GM12878 (cell line): ENCODE measurements at regions not wholly inside any gene's neighbourhood (a gene's known extent, or its start where the extent isn't known, plus 50 kb on each side); places are given as distances from the start of the nearest gene placed in this dataset.

Experiments used
- ATAC-seq: fragments of 200-7000 bp; cut with Tn5 transposase; 3 replicates; pipeline ENCODE4 v1.9.1; 2020; ENCODE audit warnings: mild to moderate bottlenecking, moderate library complexity
- BruUV-seq: library from RNA; stranded (reverse); fragments of 400-500 nt; replicated peaks from 2 replicates; lab custom pipeline; 2021; lab: Mats Ljungman, UMichigan
- CTCF ChIA-PET: fragments of 300-600 bp; sonication (Branson Sonifier 250); formaldehyde crosslinking; extraction: SDS; loops from one replicate; lab custom pipeline; 2021; ENCODE audit warnings: inconsistent platforms; lab: Yijun Ruan, JAX
- POLR2A ChIA-PET: fragments of 350-600 bp; formaldehyde crosslinking; extraction: SDS; loops from one replicate; lab custom pipeline; 2021; ENCODE audit warnings: inconsistent platforms; lab: Charles Lee
- RAD21 ChIA-PET: fragments of 300-600 bp; sonication (Branson Sonifier 250); formaldehyde crosslinking; loops from one replicate; lab custom pipeline; 2023; ENCODE audit warnings: antibody characterized with exemption; ENCODE audit not compliant: unreplicated experiment; lab: Charles Lee
- SMC1A ChIA-PET: fragments of 300-600 bp; sonication (Branson Sonifier 250); formaldehyde crosslinking; loops from one replicate; lab custom pipeline; 2023; ENCODE audit not compliant: unreplicated experiment, uncharacterized antibody; lab: Charles Lee
- DNase-seq: peaks from one replicate; pipeline ENCODE4 v3.0.0-alpha.2; 2011; ENCODE audit warnings: low read depth, low spot score
- FAIRE-seq: peaks from 3 replicates; lab custom pipeline; 2011; peaks lifted over from hg19 to GRCh38; lab: Jason Lieb, UNC
- H2AFZ ChIP-seq: 2 replicates; pipeline ENCODE4 v1.6.0; 2011; ENCODE audit warnings: low read depth, low read length, control low read depth; ENCODE audit not compliant: control insufficient read depth
- H3K27ac ChIP-seq: 2 replicates; pipeline ENCODE4 v1.5.1; 2011; ENCODE audit warnings: control low read depth; ENCODE audit not compliant: control insufficient read depth, insufficient read depth
- H3K27me3 ChIP-seq, 2 experiments: replicated peaks in 1 of 2; 2 replicates each; pipeline versions ENCODE4 v1.6.0 to v1.6.1; 2011; ENCODE audit warnings: low read length in 1 of 2; ENCODE audit not compliant: control insufficient read depth in 2 of 2, insufficient read depth in 2 of 2
- H3K36me3 ChIP-seq, 2 experiments: 2 replicates each; pipeline ENCODE4 v1.5.1; 2011; ENCODE audit warnings: low read length in 1 of 2; ENCODE audit not compliant: control insufficient read depth in 2 of 2, insufficient read depth in 2 of 2
- H3K4me1 ChIP-seq: 2 replicates; pipeline ENCODE4 v1.6.1; 2011; ENCODE audit warnings: mild to moderate bottlenecking, low read length, moderate library complexity, mixed read lengths; ENCODE audit not compliant: control insufficient read depth, insufficient read depth
- H3K4me2 ChIP-seq: 2 replicates; pipeline ENCODE4 v1.6.0; 2011; ENCODE audit warnings: control low read depth; ENCODE audit not compliant: control insufficient read depth, insufficient read depth
- H3K4me3 ChIP-seq: fragments of 200-600 bp; sonication (generic); 2 replicates; pipeline ENCODE4 v1.5.1; 2016
- H3K79me2 ChIP-seq: 2 replicates; pipeline ENCODE4 v1.6.0; 2011; ENCODE audit warnings: low read length; ENCODE audit not compliant: control insufficient read depth, insufficient read depth
- H3K9ac ChIP-seq: 2 replicates; pipeline ENCODE4 v1.8.0; 2011; ENCODE audit warnings: low read length, control low read depth, mixed read lengths; ENCODE audit not compliant: control insufficient read depth, insufficient read depth
- H3K9me3 ChIP-seq: replicated peaks from 3 replicates; pipeline ENCODE4 v1.5.1; 2011; ENCODE audit warnings: mild to moderate bottlenecking, low read length; ENCODE audit not compliant: control insufficient read depth, insufficient read depth
- H4K20me1 ChIP-seq: 2 replicates; pipeline ENCODE4 v1.6.0; 2011; ENCODE audit not compliant: control insufficient read depth, insufficient read depth
- HDAC2 ChIP-seq: fragments of 200-600 bp; sonication (generic); IDR thresholded peaks from 2 replicates; pipeline ENCODE4 v1.6.1; 2017
- IKZF2 ChIP-seq, 2 experiments: fragments of 450-650 bp; IDR thresholded peaks; 2 replicates each; pipeline ENCODE4 v1.6.1; 2017; ENCODE audit warnings: mild to moderate bottlenecking in 2 of 2, moderate library complexity in 2 of 2
- TCF7 ChIP-seq: IDR thresholded peaks from 2 replicates; pipeline ENCODE4 v1.6.1; 2014; ENCODE audit warnings: antibody characterized with exemption, borderline replicate concordance
- WGBS: methylation state at CpG from one replicate; pipeline ENCODE4 v1.1.6; 2016; ENCODE audit warnings: low lambda C conversion rate; ENCODE audit not compliant: insufficient replicate concordance, insufficient coverage; ENCODE audit errors: missing lambda C conversion rate; 5-methylcytosine and 5-hydroxymethylcytosine counted together
- in situ Hi-C: fragments of 300-500 bp; cut with MboI; formaldehyde crosslinking; loops from 9 replicates; pipeline ENCODE4 v1.14.3; 2018; ENCODE audit warnings: mixed read lengths
- intact Hi-C: fragments of 100-400 bp; cut with micrococcal nuclease; formaldehyde crosslinking; loops from one replicate; pipeline ENCODE4 v1.14.2; 2022; ENCODE audit not compliant: unreplicated experiment
- TF ChIP-seq, protein P1 (sequence below): fragments of 450-650 bp; IDR thresholded peaks from 2 replicates; pipeline ENCODE4 v1.6.1; 2017; ENCODE audit warnings: mild to moderate bottlenecking, moderate library complexity
- TF ChIP-seq, protein P2 (sequence below): IDR thresholded peaks from 2 replicates; pipeline ENCODE4 v1.6.1; 2012; ENCODE audit warnings: low read length, inconsistent platforms
- TF ChIP-seq, protein P3 (sequence below): fragments of 450-650 bp; IDR thresholded peaks from 2 replicates; pipeline ENCODE4 v1.6.1; 2018; ENCODE audit warnings: borderline replicate concordance, mild to moderate bottlenecking; ENCODE audit not compliant: partially characterized antibody
- TF ChIP-seq, protein P4 (sequence below): fragments of 450-650 bp; IDR thresholded peaks from 2 replicates; pipeline ENCODE4 v1.6.1; 2018; ENCODE audit warnings: mild to moderate bottlenecking, low read depth, moderate library complexity; ENCODE audit not compliant: partially characterized antibody

DNA sequence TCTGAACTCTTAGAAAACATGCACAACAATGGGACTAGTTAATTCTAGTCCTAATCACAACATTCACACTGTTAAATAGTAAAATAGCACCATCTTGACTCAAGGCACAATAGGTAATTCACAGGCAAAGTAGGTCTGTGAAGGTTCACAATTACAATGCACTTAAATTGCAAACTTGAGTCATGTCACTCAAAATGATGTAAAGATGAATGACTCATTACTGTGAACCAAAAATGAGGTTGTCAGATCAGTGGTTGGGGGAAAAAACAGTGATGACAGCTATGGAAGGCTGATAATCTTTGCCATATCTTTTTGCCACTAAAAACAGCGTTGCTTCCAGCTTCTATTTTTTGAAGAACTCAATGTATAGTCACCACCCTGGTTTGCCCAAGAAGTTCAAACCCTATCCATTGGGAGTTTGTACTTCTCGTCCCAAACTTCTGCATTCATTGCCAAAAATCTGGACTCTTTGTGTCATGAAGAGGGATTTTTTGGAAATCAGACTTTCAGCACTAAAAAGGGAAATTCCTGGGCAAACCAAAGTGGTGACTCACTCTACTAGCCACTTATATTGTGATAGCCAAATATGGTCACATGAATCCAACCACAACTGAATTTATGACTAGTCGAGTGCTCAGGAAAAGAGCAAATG, 200.9 kb upstream of the TMTC4 start (continued):
- TF ChIP-seq, protein P1, sequence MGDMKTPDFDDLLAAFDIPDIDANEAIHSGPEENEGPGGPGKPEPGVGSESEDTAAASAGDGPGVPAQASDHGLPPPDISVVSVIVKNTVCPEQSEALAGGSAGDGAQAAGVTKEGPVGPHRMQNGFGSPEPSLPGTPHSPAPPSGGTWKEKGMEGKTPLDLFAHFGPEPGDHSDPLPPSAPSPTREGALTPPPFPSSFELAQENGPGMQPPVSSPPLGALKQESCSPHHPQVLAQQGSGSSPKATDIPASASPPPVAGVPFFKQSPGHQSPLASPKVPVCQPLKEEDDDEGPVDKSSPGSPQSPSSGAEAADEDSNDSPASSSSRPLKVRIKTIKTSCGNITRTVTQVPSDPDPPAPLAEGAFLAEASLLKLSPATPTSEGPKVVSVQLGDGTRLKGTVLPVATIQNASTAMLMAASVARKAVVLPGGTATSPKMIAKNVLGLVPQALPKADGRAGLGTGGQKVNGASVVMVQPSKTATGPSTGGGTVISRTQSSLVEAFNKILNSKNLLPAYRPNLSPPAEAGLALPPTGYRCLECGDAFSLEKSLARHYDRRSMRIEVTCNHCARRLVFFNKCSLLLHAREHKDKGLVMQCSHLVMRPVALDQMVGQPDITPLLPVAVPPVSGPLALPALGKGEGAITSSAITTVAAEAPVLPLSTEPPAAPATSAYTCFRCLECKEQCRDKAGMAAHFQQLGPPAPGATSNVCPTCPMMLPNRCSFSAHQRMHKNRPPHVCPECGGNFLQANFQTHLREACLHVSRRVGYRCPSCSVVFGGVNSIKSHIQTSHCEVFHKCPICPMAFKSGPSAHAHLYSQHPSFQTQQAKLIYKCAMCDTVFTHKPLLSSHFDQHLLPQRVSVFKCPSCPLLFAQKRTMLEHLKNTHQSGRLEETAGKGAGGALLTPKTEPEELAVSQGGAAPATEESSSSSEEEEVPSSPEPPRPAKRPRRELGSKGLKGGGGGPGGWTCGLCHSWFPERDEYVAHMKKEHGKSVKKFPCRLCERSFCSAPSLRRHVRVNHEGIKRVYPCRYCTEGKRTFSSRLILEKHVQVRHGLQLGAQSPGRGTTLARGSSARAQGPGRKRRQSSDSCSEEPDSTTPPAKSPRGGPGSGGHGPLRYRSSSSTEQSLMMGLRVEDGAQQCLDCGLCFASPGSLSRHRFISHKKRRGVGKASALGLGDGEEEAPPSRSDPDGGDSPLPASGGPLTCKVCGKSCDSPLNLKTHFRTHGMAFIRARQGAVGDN = no peak
- TF ChIP-seq IKZF2 (IDR thresholded peaks at IDR 0.05) (peak; percentile 20 to 32; a peak in 2 of 4 replicates), TCF7 (no peak)

DNA sequence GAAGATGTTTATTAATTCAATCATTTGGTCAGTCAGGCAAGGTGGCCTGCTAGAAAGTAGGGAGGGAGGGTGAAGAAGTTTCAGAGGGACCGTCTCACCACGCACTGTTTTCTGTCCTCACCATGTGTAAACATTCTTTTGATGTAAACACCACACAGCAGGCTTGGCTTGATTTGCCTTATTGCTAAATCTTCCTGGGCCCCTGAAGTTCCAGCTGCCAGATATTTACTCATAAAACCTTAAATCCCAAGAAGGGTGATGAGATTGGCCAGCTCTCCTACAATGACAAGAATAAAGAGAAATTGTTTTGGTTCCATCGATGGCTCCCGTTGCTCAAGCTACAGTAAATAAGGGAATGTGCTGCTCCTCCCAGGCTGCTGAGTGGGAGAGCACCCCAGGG, 198.2 kb upstream of the TMTC4 start:
- intact Hi-C loops (no loop called here), in situ Hi-C loops (no loop called here)
- SMC1A ChIA-PET = no interaction called here
- no peaks in the 10 kb centered on the region for H3K27me3 ChIP-seq
- H3K9ac ChIP-seq = no peak overlapping the region
- no peaks in the 10 kb centered on the region; the same call in 2 of the 3 replicates for H3K9me3 ChIP-seq
- no peak overlapping the region for H2AFZ ChIP-seq
- RAD21 ChIA-PET = no interaction called here
- BruUV-seq = no TSS peak
- no peaks in the 10 kb centered on the region for H3K79me2 ChIP-seq
- no peak overlapping the region for H3K27ac ChIP-seq
- 87% methylated on average over 4 of the region's 4 CpGs for WGBS
- H3K4me1 ChIP-seq = no peaks in the 10 kb centered on the region
- no peaks in the 10 kb centered on the region for H4K20me1 ChIP-seq
- no peaks in the 10 kb centered on the region for H3K36me3 ChIP-seq
- H3K4me2 ChIP-seq = no peak overlapping the region
- POLR2A ChIA-PET = interaction anchor here (0.6 kb wide), 1 partner anchor 50 kb away, joined by 4 read pairs; no protein-coding TSS in a partner anchor
- no peak for DNase-seq
- no peak for FAIRE-seq
- no peak overlapping the region for H3K4me3 ChIP-seq
- no peak for ATAC-seq
- CTCF ChIA-PET = interaction anchor here (1.6 kb wide), 1 partner anchor 11 kb away, joined by 3 read pairs; no protein-coding TSS in a partner anchor
- TF ChIP-seq HDAC2 = no peak
- TF ChIP-seq, protein P2, sequence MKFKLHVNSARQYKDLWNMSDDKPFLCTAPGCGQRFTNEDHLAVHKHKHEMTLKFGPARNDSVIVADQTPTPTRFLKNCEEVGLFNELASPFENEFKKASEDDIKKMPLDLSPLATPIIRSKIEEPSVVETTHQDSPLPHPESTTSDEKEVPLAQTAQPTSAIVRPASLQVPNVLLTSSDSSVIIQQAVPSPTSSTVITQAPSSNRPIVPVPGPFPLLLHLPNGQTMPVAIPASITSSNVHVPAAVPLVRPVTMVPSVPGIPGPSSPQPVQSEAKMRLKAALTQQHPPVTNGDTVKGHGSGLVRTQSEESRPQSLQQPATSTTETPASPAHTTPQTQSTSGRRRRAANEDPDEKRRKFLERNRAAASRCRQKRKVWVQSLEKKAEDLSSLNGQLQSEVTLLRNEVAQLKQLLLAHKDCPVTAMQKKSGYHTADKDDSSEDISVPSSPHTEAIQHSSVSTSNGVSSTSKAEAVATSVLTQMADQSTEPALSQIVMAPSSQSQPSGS = no peak
- TF ChIP-seq, protein P3, sequence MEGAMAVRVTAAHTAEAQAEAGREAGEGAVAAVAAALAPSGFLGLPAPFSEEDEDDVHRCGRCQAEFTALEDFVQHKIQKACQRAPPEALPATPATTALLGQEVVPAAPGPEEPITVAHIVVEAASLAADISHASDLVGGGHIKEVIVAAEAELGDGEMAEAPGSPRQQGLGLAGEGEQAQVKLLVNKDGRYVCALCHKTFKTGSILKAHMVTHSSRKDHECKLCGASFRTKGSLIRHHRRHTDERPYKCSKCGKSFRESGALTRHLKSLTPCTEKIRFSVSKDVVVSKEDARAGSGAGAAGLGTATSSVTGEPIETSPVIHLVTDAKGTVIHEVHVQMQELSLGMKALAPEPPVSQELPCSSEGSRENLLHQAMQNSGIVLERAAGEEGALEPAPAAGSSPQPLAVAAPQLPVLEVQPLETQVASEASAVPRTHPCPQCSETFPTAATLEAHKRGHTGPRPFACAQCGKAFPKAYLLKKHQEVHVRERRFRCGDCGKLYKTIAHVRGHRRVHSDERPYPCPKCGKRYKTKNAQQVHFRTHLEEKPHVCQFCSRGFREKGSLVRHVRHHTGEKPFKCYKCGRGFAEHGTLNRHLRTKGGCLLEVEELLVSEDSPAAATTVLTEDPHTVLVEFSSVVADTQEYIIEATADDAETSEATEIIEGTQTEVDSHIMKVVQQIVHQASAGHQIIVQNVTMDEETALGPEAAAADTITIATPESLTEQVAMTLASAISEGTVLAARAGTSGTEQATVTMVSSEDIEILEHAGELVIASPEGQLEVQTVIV = no peak
- TF ChIP-seq, protein P4, sequence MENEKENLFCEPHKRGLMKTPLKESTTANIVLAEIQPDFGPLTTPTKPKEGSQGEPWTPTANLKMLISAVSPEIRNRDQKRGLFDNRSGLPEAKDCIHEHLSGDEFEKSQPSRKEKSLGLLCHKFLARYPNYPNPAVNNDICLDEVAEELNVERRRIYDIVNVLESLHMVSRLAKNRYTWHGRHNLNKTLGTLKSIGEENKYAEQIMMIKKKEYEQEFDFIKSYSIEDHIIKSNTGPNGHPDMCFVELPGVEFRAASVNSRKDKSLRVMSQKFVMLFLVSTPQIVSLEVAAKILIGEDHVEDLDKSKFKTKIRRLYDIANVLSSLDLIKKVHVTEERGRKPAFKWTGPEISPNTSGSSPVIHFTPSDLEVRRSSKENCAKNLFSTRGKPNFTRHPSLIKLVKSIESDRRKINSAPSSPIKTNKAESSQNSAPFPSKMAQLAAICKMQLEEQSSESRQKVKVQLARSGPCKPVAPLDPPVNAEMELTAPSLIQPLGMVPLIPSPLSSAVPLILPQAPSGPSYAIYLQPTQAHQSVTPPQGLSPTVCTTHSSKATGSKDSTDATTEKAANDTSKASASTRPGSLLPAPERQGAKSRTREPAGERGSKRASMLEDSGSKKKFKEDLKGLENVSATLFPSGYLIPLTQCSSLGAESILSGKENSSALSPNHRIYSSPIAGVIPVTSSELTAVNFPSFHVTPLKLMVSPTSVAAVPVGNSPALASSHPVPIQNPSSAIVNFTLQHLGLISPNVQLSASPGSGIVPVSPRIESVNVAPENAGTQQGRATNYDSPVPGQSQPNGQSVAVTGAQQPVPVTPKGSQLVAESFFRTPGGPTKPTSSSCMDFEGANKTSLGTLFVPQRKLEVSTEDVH = no peak
